ENCODE measurements at regions not wholly inside any gene's neighbourhood (a gene's known extent, or its start where the extent isn't known, plus 50 kb on each side); places are given as distances from the start of the nearest gene placed in this dataset.

DNA sequence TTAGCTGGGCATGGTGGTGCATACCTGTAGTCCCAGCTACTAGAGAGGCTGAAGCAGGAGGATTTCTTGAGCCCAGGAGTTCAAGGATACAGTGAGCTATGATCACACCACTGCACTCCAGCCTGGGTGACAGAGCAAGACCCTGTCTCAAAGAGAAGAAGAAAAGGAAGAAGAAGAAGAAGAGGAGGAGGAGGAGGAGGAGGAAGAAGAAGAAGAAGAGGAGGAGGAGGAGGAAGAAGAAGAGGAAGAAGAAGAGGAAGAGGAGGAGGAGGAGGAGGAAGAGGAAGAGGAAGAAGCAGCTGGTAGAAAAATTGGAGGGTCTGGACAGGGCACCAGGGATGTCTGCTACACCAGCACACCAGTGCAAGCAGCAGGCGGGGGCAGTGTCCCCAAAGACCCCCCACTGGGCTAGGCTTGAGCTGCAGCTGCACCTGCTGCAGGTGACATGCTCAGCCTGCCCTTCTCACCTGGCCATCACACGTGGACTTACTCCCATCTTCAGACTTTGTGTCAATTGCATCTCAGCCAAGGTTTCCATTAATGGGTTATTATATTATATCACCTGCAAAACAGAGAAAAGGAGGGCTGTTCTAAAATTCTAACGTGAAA is 180.9 kb upstream of the ZNF507 start:
- TF ChIP-seq, protein P1, sequence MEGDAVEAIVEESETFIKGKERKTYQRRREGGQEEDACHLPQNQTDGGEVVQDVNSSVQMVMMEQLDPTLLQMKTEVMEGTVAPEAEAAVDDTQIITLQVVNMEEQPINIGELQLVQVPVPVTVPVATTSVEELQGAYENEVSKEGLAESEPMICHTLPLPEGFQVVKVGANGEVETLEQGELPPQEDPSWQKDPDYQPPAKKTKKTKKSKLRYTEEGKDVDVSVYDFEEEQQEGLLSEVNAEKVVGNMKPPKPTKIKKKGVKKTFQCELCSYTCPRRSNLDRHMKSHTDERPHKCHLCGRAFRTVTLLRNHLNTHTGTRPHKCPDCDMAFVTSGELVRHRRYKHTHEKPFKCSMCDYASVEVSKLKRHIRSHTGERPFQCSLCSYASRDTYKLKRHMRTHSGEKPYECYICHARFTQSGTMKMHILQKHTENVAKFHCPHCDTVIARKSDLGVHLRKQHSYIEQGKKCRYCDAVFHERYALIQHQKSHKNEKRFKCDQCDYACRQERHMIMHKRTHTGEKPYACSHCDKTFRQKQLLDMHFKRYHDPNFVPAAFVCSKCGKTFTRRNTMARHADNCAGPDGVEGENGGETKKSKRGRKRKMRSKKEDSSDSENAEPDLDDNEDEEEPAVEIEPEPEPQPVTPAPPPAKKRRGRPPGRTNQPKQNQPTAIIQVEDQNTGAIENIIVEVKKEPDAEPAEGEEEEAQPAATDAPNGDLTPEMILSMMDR (IDR thresholded peaks at IDR 0.05; ENCODE audit: poor library complexity), result no peak
- no peak for TF ChIP-seq EZH2phosphoT487 (IDR thresholded peaks at IDR 0.05; ENCODE audit: low read depth, severe bottlenecking, unreplicated experiment)
